ENCODE measurements at regions not wholly inside any gene's neighbourhood (a gene's known extent, or its start where the extent isn't known, plus 50 kb on each side); places are given as distances from the start of the nearest gene placed in this dataset.

- TF ChIP-seq POLR2A (IDR thresholded peaks at IDR 0.05) (no peak), CTCF (IDR thresholded peaks at IDR 0.05 in 4 of 5, conservative IDR thresholded peaks at IDR 0.05 in 1 of 5) (no peak)
- Histone ChIP-seq H3K27me3 (no peaks in the 10 kb centered on the region), H3K27ac (no peak overlapping the region), H3K4me1 (no peaks in the 10 kb centered on the region), H3K36me3 (no peaks in the 10 kb centered on the region), H3K9me3 (no peaks in the 10 kb centered on the region), H3K4me3 (no peak overlapping the region)
- in situ Hi-C loops (cut with MboI; ENCODE audit: low sequenced_read_pairs in 4 of 4) = no loop called here
- intact Hi-C loops (cut with DNase I; ENCODE audit: low total_unique reads) = no loop called here
- DNase-seq = no peak
- ATAC-seq = no peak
Observed at GRCh38 chr2:125296742-125297141, 1271.7 kb downstream of the CNTNAP5 start.

- ATAC-seq (no peak), DNase-seq (no peak)
- H3K36me3 ChIP-seq = no peaks in the 10 kb centered on the region
- H3K4me3 ChIP-seq = no peak overlapping the region
- TF ChIP-seq POLR2A (IDR thresholded peaks at IDR 0.05) = no peak
- no peak for TF ChIP-seq CTCF (IDR thresholded peaks at IDR 0.05 in 4 of 5, conservative IDR thresholded peaks at IDR 0.05 in 1 of 5)
- no peaks in the 10 kb centered on the region for H3K4me1 ChIP-seq
- no peaks in the 10 kb centered on the region for H3K27me3 ChIP-seq
- intact Hi-C loops (cut with DNase I; ENCODE audit: low total_unique reads) = no loop called here
- H3K27ac ChIP-seq = no peak overlapping the region
- H3K9me3 ChIP-seq = no peaks in the 10 kb centered on the region
- in situ Hi-C loops (cut with MboI; ENCODE audit: low sequenced_read_pairs in 4 of 4) = no loop called here
Observed at GRCh38 chr2:125310657-125311364, 1285.7 kb downstream of the CNTNAP5 start.

GRCh38 chr2:125312342-125312741 lies 1287.3 kb downstream of the CNTNAP5 start:
- ATAC-seq (no peak), DNase-seq (no peak)
- in situ Hi-C loops (cut with MboI; ENCODE audit: low sequenced_read_pairs in 4 of 4) = no loop called here
- Histone ChIP-seq H3K27ac (no peak overlapping the region), H3K9me3 (no peaks in the 10 kb centered on the region), H3K36me3 (no peaks in the 10 kb centered on the region), H3K4me3 (no peak overlapping the region), H3K27me3 (no peaks in the 10 kb centered on the region), H3K4me1 (no peaks in the 10 kb centered on the region)
- no peak for TF ChIP-seq CTCF (IDR thresholded peaks at IDR 0.05 in 4 of 5, conservative IDR thresholded peaks at IDR 0.05 in 1 of 5)
- no peak for TF ChIP-seq POLR2A (IDR thresholded peaks at IDR 0.05)
- intact Hi-C loops (cut with DNase I; ENCODE audit: low total_unique reads) = no loop called here

GRCh38 chr2:125313806-125314205 lies 1288.7 kb downstream of the CNTNAP5 start:
- in situ Hi-C loops (cut with MboI; ENCODE audit: low sequenced_read_pairs in 4 of 4) (no loop called here), intact Hi-C loops (cut with DNase I; ENCODE audit: low total_unique reads) (no loop called here)
- TF ChIP-seq CTCF (IDR thresholded peaks at IDR 0.05 in 4 of 5, conservative IDR thresholded peaks at IDR 0.05 in 1 of 5) (no peak), POLR2A (IDR thresholded peaks at IDR 0.05) (no peak)
- no peak overlapping the region for H3K4me3 ChIP-seq
- no peaks in the 10 kb centered on the region for H3K4me1 ChIP-seq
- no peak for ATAC-seq
- H3K36me3 ChIP-seq = no peaks in the 10 kb centered on the region
- H3K9me3 ChIP-seq = no peaks in the 10 kb centered on the region
- H3K27ac ChIP-seq = no peak overlapping the region
- no peak for DNase-seq
- H3K27me3 ChIP-seq = no peaks in the 10 kb centered on the region

GRCh38 chr2:125318740-125319139 lies 1293.7 kb downstream of the CNTNAP5 start:
- DNase-seq = no peak
- in situ Hi-C loops (cut with MboI; ENCODE audit: low sequenced_read_pairs in 4 of 4) = no loop called here
- Histone ChIP-seq H3K27ac (no peak overlapping the region), H3K4me1 (no peaks in the 10 kb centered on the region), H3K9me3 (no peaks in the 10 kb centered on the region), H3K4me3 (no peak overlapping the region), H3K27me3 (no peaks in the 10 kb centered on the region), H3K36me3 (no peaks in the 10 kb centered on the region)
- no peak for ATAC-seq
- intact Hi-C loops (cut with DNase I; ENCODE audit: low total_unique reads) = no loop called here
- TF ChIP-seq CTCF (IDR thresholded peaks at IDR 0.05 in 4 of 5, conservative IDR thresholded peaks at IDR 0.05 in 1 of 5) (no peak), POLR2A (IDR thresholded peaks at IDR 0.05) (no peak)

Measured in gastrocnemius medialis (tissue), 4 donors.